GM23338 (cell line): ENCODE measurements at regions not wholly inside any gene's neighbourhood (a gene's known extent, or its start where the extent isn't known, plus 50 kb on each side); places are given as distances from the start of the nearest gene placed in this dataset.

Experiments used
- ATAC-seq: fragments of 200-7000 bp; cut with Tn5 transposase; 3 replicates; pipeline ENCODE4 v1.9.1; 2020
- DNase-seq: peaks from one replicate; pipeline ENCODE4 v3.0.0-alpha.2; 2015; ENCODE audit warnings: low spot score
- H2AFZ ChIP-seq: fragments of 200-600 bp; sonication (generic); 2 replicates; pipeline ENCODE4 v1.8.0; 2016; ENCODE audit warnings: antibody characterized with exemption, mild to moderate bottlenecking, moderate library complexity
- H3F3A ChIP-seq: fragments of 200-600 bp; sonication (generic); replicated peaks from 2 replicates; pipeline ENCODE4 v1.8.0; 2017; ENCODE audit warnings: antibody characterized with exemption, mixed run types, low read depth
- H3K27ac ChIP-seq: fragments of 200-600 bp; sonication (generic); 2 replicates; pipeline ENCODE4 v1.6.1; 2016; ENCODE audit warnings: low read depth
- H3K27me3 ChIP-seq: fragments of 200-600 bp; sonication (generic); 2 replicates; pipeline ENCODE4 v1.8.0; 2016; ENCODE audit warnings: mild to moderate bottlenecking, mixed run types, moderate library complexity; ENCODE audit not compliant: insufficient read depth
- H3K36me3 ChIP-seq: fragments of 200-600 bp; sonication (generic); 2 replicates; pipeline ENCODE4 v1.8.0; 2016; ENCODE audit warnings: mild to moderate bottlenecking; ENCODE audit not compliant: insufficient read depth
- H3K4me1 ChIP-seq: fragments of 200-600 bp; sonication (generic); 2 replicates; pipeline ENCODE4 v1.8.0; 2016; ENCODE audit warnings: mild to moderate bottlenecking, moderate library complexity; ENCODE audit not compliant: insufficient read depth
- H3K4me2 ChIP-seq: fragments of 200-600 bp; sonication (generic); 2 replicates; pipeline ENCODE4 v1.7.1; 2017; ENCODE audit warnings: mixed run types
- H3K4me3 ChIP-seq: fragments of 200-600 bp; sonication (generic); 2 replicates; pipeline ENCODE4 v1.6.1; 2016; ENCODE audit warnings: mixed run types
- H3K79me2 ChIP-seq: fragments of 200-600 bp; sonication (generic); replicated peaks from 2 replicates; pipeline ENCODE4 v1.8.0; 2017; ENCODE audit warnings: mild to moderate bottlenecking; ENCODE audit not compliant: insufficient read depth
- H3K9me2 ChIP-seq: fragments of 200-600 bp; sonication (generic); 2 replicates; pipeline ENCODE4 v1.8.0; 2017; ENCODE audit not compliant: insufficient read depth
- H4K20me1 ChIP-seq: fragments of 200-600 bp; sonication (generic); replicated peaks from 2 replicates; pipeline ENCODE4 v1.8.0; 2017; ENCODE audit warnings: mild to moderate bottlenecking; ENCODE audit not compliant: insufficient read depth
- H3K27ac Mint-ChIP-seq: 2 replicates; pipeline ENCODE4 v1.8.0; 2020; ENCODE audit warnings: inconsistent platforms, mild to moderate bottlenecking, moderate library complexity, mixed read lengths
- H3K27me3 Mint-ChIP-seq: 3 replicates; pipeline ENCODE4 v1.8.0; 2022; ENCODE audit warnings: low read depth, mild to moderate bottlenecking, moderate library complexity, mixed read lengths, inconsistent platforms; ENCODE audit not compliant: insufficient read depth, poor library complexity
- H3K36me3 Mint-ChIP-seq: 3 replicates; pipeline ENCODE4 v1.8.0; 2021; ENCODE audit warnings: low read depth, mild to moderate bottlenecking, inconsistent platforms, moderate library complexity, mixed read lengths
- H3K4me1 Mint-ChIP-seq: 3 replicates; pipeline ENCODE4 v1.8.0; 2020; ENCODE audit warnings: mild to moderate bottlenecking, inconsistent platforms, mixed read lengths
- H3K4me3 Mint-ChIP-seq: 3 replicates; pipeline ENCODE4 v1.8.0; 2021; ENCODE audit warnings: moderate library complexity, mild to moderate bottlenecking, inconsistent platforms, mixed read lengths
- H3K9me3 Mint-ChIP-seq: 3 replicates; pipeline ENCODE4 v1.8.0; 2020; ENCODE audit warnings: moderate library complexity, mild to moderate bottlenecking, inconsistent platforms, mixed read lengths
- CREB1 ChIP-seq: fragments of 250-450 bp; sonication (Bioruptor Pico); IDR thresholded peaks from 2 replicates; pipeline ENCODE4 v1.5.0; 2020; ENCODE audit warnings: low read depth, mild to moderate bottlenecking, moderate library complexity
- EZH2 ChIP-seq: fragments of 200-600 bp; sonication (generic); IDR thresholded peaks from one replicate; pipeline ENCODE4 v1.8.0; 2017; ENCODE audit warnings: antibody characterized with exemption, mild to moderate bottlenecking, low read depth; ENCODE audit not compliant: unreplicated experiment
- EZH2phosphoT487 ChIP-seq: fragments of 200-600 bp; sonication (generic); IDR thresholded peaks from one replicate; pipeline ENCODE4 v1.8.1; 2018; ENCODE audit warnings: antibody characterized with exemption; ENCODE audit not compliant: unreplicated experiment
- JUNB ChIP-seq: IDR thresholded peaks from one replicate; pipeline ENCODE4 v1.6.1; 2016; ENCODE audit warnings: antibody characterized with exemption; ENCODE audit not compliant: unreplicated experiment
- NANOG ChIP-seq: IDR thresholded peaks from 2 replicates; pipeline ENCODE4 v1.6.1; 2016; ENCODE audit warnings: antibody characterized with exemption, borderline replicate concordance
- POLR2AphosphoS5 ChIP-seq: IDR thresholded peaks from 2 replicates; pipeline ENCODE4 v1.6.1; 2016; ENCODE audit warnings: antibody characterized with exemption, low read depth
- STAT1 ChIP-seq: IDR thresholded peaks from one replicate; pipeline ENCODE4 v1.6.1; 2016; ENCODE audit warnings: antibody characterized with exemption; ENCODE audit not compliant: unreplicated experiment
- ZNF114 ChIP-seq: fragments of 250-450 bp; sonication (Bioruptor Pico); IDR thresholded peaks from 2 replicates; pipeline ENCODE4 v1.5.0; 2020; ENCODE audit warnings: mild to moderate bottlenecking, moderate library complexity
- ZNF331 ChIP-seq: fragments of 250-450 bp; sonication (Bioruptor Pico); IDR thresholded peaks from 2 replicates; pipeline ENCODE4 v1.5.0; 2020; ENCODE audit warnings: low read depth, mild to moderate bottlenecking, moderate library complexity
- TF ChIP-seq, protein P1 (sequence below), 2 experiments: fragments of 200-600 bp in 1 of 2; sonication (generic) in 1 of 2; conservative IDR thresholded peaks; 2 replicates each; pipeline versions ENCODE4 v1.5.1 to v1.6.1; 2016 to 2017; ENCODE audit warnings: antibody characterized with exemption in 2 of 2, low read depth in 2 of 2, mild to moderate bottlenecking in 2 of 2, moderate library complexity in 1 of 2
- TF ChIP-seq, protein P2 (sequence below): IDR thresholded peaks from 2 replicates; pipeline ENCODE4 v1.6.1; 2016; ENCODE audit warnings: antibody characterized with exemption
- TF ChIP-seq, protein P3 (sequence below): fragments of 250-450 bp; sonication (Bioruptor Pico); IDR thresholded peaks from 2 replicates; pipeline ENCODE4 v1.5.0; 2020; ENCODE audit warnings: mild to moderate bottlenecking, moderate library complexity

- Histone ChIP-seq H3K4me2 (no peak overlapping the region), H3K4me1 (no peaks in the 10 kb centered on the region), H3F3A (no peaks in the 10 kb centered on the region), H3K27me3 (no peaks in the 10 kb centered on the region), H3K27ac (no peak overlapping the region), H3K36me3 (no peaks in the 10 kb centered on the region), H3K79me2 (no peaks in the 10 kb centered on the region), H3K4me3 (no peak overlapping the region), H3K9me2 (no peaks in the 10 kb centered on the region), H4K20me1 (0 out of 2 replicates have a peak, but pooled peaks cover 2% of the 10 kb centered on the region), H2AFZ (no peak overlapping the region)
- Mint-ChIP-seq H3K4me3 (no peak overlapping the region), H3K4me1 (no peaks in the 10 kb centered on the region), H3K27ac (no peak overlapping the region), H3K27me3 (no peaks in the 10 kb centered on the region), H3K9me3 (no peaks in the 10 kb centered on the region), H3K36me3 (no peaks in the 10 kb centered on the region)
- no peak for TF ChIP-seq EZH2phosphoT487
- TF ChIP-seq, protein P1, sequence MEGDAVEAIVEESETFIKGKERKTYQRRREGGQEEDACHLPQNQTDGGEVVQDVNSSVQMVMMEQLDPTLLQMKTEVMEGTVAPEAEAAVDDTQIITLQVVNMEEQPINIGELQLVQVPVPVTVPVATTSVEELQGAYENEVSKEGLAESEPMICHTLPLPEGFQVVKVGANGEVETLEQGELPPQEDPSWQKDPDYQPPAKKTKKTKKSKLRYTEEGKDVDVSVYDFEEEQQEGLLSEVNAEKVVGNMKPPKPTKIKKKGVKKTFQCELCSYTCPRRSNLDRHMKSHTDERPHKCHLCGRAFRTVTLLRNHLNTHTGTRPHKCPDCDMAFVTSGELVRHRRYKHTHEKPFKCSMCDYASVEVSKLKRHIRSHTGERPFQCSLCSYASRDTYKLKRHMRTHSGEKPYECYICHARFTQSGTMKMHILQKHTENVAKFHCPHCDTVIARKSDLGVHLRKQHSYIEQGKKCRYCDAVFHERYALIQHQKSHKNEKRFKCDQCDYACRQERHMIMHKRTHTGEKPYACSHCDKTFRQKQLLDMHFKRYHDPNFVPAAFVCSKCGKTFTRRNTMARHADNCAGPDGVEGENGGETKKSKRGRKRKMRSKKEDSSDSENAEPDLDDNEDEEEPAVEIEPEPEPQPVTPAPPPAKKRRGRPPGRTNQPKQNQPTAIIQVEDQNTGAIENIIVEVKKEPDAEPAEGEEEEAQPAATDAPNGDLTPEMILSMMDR (conservative IDR thresholded peaks at IDR 0.05; ENCODE audit: low read depth in 2 of 2) = no peak
- no peak for TF ChIP-seq JUNB
- TF ChIP-seq POLR2AphosphoS5 = no peak
- TF ChIP-seq, protein P2, sequence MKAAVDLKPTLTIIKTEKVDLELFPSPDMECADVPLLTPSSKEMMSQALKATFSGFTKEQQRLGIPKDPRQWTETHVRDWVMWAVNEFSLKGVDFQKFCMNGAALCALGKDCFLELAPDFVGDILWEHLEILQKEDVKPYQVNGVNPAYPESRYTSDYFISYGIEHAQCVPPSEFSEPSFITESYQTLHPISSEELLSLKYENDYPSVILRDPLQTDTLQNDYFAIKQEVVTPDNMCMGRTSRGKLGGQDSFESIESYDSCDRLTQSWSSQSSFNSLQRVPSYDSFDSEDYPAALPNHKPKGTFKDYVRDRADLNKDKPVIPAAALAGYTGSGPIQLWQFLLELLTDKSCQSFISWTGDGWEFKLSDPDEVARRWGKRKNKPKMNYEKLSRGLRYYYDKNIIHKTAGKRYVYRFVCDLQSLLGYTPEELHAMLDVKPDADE = no peak
- TF ChIP-seq CREB1 = no peak
- no peak for TF ChIP-seq NANOG
- TF ChIP-seq ZNF114 (CRISPR knock-in tag) = no peak
- TF ChIP-seq EZH2 = no peak
- TF ChIP-seq STAT1 = no peak
- no peak for DNase-seq
- no peak for ATAC-seq
Observed at GRCh38 chr3:68033867-68034266, 379.5 kb upstream of the SUCLG2 start.

DNA sequence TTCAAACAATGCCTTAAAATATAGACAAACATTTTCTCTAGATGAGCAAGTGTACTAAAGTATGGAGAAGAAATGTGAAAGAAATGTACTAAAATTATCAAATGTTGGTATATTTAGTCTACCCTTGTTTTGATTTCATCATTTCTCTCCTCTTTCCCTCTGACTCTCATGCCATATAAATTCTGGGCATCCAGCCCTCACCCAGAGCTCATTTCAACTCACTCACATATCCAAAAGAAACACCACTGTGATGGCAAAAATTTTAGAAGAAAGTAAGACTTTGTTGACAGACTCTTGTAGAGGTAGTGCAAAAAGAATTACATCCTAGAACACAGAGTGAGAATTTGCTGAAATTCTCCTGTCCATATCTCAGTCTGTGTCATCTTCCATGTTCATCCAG is 377.8 kb upstream of the SUCLG2 start:
- H3K4me1 Mint-ChIP-seq = no peaks in the 10 kb centered on the region
- no peaks in the 10 kb centered on the region for H3K36me3 Mint-ChIP-seq
- TF ChIP-seq JUNB = no peak
- TF ChIP-seq STAT1 = no peak
- TF ChIP-seq POLR2AphosphoS5 = no peak
- TF ChIP-seq ZNF331 (CRISPR knock-in tag) = no peak
- TF ChIP-seq, protein P3, sequence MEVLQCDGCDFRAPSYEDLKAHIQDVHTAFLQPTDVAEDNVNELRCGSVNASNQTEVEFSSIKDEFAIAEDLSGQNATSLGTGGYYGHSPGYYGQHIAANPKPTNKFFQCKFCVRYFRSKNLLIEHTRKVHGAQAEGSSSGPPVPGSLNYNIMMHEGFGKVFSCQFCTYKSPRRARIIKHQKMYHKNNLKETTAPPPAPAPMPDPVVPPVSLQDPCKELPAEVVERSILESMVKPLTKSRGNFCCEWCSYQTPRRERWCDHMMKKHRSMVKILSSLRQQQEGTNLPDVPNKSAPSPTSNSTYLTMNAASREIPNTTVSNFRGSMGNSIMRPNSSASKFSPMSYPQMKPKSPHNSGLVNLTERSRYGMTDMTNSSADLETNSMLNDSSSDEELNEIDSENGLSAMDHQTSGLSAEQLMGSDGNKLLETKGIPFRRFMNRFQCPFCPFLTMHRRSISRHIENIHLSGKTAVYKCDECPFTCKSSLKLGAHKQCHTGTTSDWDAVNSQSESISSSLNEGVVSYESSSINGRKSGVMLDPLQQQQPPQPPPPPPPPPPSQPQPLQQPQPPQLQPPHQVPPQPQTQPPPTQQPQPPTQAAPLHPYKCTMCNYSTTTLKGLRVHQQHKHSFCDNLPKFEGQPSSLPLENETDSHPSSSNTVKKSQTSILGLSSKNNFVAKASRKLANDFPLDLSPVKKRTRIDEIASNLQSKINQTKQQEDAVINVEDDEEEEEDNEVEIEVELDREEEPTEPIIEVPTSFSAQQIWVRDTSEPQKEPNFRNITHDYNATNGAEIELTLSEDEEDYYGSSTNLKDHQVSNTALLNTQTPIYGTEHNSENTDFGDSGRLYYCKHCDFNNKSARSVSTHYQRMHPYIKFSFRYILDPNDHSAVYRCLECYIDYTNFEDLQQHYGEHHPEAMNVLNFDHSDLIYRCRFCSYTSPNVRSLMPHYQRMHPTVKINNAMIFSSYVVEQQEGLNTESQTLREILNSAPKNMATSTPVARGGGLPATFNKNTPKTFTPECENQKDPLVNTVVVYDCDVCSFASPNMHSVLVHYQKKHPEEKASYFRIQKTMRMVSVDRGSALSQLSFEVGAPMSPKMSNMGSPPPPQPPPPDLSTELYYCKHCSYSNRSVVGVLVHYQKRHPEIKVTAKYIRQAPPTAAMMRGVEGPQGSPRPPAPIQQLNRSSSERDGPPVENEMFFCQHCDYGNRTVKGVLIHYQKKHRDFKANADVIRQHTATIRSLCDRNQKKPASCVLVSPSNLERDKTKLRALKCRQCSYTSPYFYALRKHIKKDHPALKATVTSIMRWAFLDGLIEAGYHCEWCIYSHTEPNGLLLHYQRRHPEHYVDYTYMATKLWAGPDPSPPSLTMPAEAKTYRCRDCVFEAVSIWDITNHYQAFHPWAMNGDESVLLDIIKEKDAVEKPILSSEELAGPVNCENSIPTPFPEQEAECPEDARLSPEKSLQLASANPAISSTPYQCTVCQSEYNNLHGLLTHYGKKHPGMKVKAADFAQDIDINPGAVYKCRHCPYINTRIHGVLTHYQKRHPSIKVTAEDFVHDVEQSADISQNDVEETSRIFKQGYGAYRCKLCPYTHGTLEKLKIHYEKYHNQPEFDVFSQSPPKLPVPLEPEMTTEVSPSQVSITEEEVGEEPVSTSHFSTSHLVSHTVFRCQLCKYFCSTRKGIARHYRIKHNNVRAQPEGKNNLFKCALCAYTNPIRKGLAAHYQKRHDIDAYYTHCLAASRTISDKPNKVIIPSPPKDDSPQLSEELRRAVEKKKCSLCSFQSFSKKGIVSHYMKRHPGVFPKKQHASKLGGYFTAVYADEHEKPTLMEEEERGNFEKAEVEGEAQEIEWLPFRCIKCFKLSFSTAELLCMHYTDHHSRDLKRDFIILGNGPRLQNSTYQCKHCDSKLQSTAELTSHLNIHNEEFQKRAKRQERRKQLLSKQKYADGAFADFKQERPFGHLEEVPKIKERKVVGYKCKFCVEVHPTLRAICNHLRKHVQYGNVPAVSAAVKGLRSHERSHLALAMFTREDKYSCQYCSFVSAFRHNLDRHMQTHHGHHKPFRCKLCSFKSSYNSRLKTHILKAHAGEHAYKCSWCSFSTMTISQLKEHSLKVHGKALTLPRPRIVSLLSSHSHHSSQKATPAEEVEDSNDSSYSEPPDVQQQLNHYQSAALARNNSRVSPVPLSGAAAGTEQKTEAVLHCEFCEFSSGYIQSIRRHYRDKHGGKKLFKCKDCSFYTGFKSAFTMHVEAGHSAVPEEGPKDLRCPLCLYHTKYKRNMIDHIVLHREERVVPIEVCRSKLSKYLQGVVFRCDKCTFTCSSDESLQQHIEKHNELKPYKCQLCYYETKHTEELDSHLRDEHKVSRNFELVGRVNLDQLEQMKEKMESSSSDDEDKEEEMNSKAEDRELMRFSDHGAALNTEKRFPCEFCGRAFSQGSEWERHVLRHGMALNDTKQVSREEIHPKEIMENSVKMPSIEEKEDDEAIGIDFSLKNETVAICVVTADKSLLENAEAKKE = no peak
- Histone ChIP-seq H3K4me1 (no peaks in the 10 kb centered on the region), H3K4me2 (no peak overlapping the region), H4K20me1 (0 out of 2 replicates have a peak, but pooled peaks cover 2% of the 10 kb centered on the region), H3K36me3 (no peaks in the 10 kb centered on the region), H3K27me3 (no peaks in the 10 kb centered on the region), H3F3A (no peaks in the 10 kb centered on the region), H3K27ac (no peak overlapping the region), H3K4me3 (no peak overlapping the region), H3K9me2 (no peaks in the 10 kb centered on the region), H2AFZ (no peak overlapping the region; the same call in 1 of the 2 replicates), H3K79me2 (no peaks in the 10 kb centered on the region)
- H3K27me3 Mint-ChIP-seq = no peaks in the 10 kb centered on the region
- no peak overlapping the region for H3K4me3 Mint-ChIP-seq
- H3K27ac Mint-ChIP-seq = no peak overlapping the region
- ATAC-seq (no peak), DNase-seq (no peak)
- H3K9me3 Mint-ChIP-seq = no peaks in the 10 kb centered on the region
